ENCODE measurements at regions not wholly inside any gene's neighbourhood (a gene's known extent, or its start where the extent isn't known, plus 50 kb on each side); places are given as distances from the start of the nearest gene placed in this dataset.
"Not testable (repeated sequence)": the region's sequence is repeated elsewhere in the genome, so short reads cannot be mapped to it uniquely, and the experiment has no call there.

GRCh38 chr14:71753126-71753830, 179.0 kb upstream of the RGS6 start:
- peaks cover 0 to 3% (median 2%) of the 10 kb centered on the region in 3 donors for H3K36me3 Mint-ChIP-seq
- H3K9me3 Mint-ChIP-seq, result peaks cover 0 to 11% (median 4%) of the 10 kb centered on the region in 9 donors
- peak overlapping the region in 2 of 10 donors; percentile 27 to 59 for H3K27ac Mint-ChIP-seq
- ATAC-seq (peak; percentile 52 to 57), DNase-seq (peak; percentile 44 to 81 (median 66))
- POLR2A ChIA-PET, result no interaction called here
- H3K27me3 Mint-ChIP-seq, result peaks cover 0 to 9% (median 3%) of the 10 kb centered on the region in 5 donors
- no peak overlapping the region for H3K4me3 Mint-ChIP-seq
- peaks cover 0 to 6% (median 2%) of the 10 kb centered on the region in 4 donors for H3K4me1 Mint-ChIP-seq

DNA sequence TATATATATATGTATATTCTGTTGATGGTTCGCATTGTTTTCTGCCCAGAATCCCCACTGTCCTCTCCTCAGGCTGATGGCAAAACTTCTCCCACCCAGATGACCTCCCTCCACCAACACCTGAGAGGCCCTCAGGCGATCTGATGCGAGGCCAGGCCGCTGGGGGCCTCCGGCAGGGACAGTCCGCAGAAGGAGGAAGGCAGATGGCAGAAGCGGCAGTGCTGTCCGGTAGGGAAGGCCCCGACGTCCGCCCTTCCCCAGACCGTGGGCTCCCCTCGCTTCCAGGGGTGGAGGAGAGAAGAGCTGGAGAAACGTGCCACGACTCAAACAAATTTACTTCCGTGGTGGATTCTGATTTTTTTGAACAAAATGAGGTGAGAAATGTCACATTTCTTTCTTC, 178.3 kb upstream of the RGS6 start:
- H3K27me3 Mint-ChIP-seq, result peaks cover 0 to 8% (median 2%) of the 10 kb centered on the region in 5 donors
- POLR2A ChIA-PET, result no interaction called here
- no peaks in the 10 kb centered on the region for H3K36me3 Mint-ChIP-seq
- DNase-seq (no peak), ATAC-seq (no peak)
- peaks cover 0 to 6% (median 2%) of the 10 kb centered on the region in 4 donors for H3K4me1 Mint-ChIP-seq
- no peak overlapping the region for H3K4me3 Mint-ChIP-seq
- no peak overlapping the region for H3K27ac Mint-ChIP-seq
- H3K9me3 Mint-ChIP-seq, result peaks cover 0 to 4% (median under 1%) of the 10 kb centered on the region in 9 donors

GRCh38 chr14:71754422-71755095, 177.7 kb upstream of the RGS6 start:
- DNase-seq, result no peak
- Mint-ChIP-seq H3K36me3 (no peaks in the 10 kb centered on the region), H3K27ac (no peak overlapping the region), H3K9me3 (no peaks in the 10 kb centered on the region), H3K27me3 (peaks cover 0 to 4% (median 2%) of the 10 kb centered on the region in 5 donors), H3K4me3 (no peak overlapping the region), H3K4me1 (peaks cover 0 to 6% (median 2%) of the 10 kb centered on the region in 4 donors)
- no peak for ATAC-seq
- POLR2A ChIA-PET, result no interaction called here

GRCh38 chr14:71758229-71758951, 173.8 kb upstream of the RGS6 start:
- no peaks in the 10 kb centered on the region for H3K9me3 Mint-ChIP-seq
- POLR2A ChIA-PET, result no interaction called here
- H3K27me3 Mint-ChIP-seq, result peaks cover 0 to 10% (median 5%) of the 10 kb centered on the region in 5 donors
- H3K4me3 Mint-ChIP-seq, result no peak overlapping the region
- DNase-seq, result no peak
- H3K4me1 Mint-ChIP-seq, result no peaks in the 10 kb centered on the region
- no peak overlapping the region for H3K27ac Mint-ChIP-seq
- no peaks in the 10 kb centered on the region for H3K36me3 Mint-ChIP-seq
- ATAC-seq, result no peak

DNA sequence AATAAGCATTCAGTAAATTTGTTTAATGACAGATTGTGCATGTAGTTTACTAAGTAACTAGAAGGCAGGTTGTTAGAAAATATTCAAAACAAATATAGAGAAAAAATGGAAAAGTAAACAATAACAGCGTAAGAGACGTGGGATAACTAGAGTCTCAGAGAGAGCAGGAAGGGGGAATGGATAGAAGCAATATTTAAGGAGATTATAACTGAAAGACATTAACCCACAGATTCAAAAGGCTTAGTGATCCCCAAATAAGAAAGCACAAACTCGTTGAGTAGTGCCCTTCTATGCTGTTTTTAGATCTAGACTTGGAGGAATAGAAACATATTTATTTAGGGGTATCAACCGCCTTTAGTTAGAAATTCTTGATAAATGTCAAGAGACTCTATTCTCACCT, 169.7 kb upstream of the RGS6 start:
- Mint-ChIP-seq H3K27me3 (peaks cover 3 to 23% (median 8%) of the 10 kb centered on the region in 5 donors), H3K4me3 (no peak overlapping the region), H3K9me3 (no peaks in the 10 kb centered on the region), H3K4me1 (no peaks in the 10 kb centered on the region), H3K36me3 (no peaks in the 10 kb centered on the region), H3K27ac (no peak overlapping the region)
- POLR2A ChIA-PET, result no interaction called here
- no peak for ATAC-seq
- DNase-seq, result no peak

DNA sequence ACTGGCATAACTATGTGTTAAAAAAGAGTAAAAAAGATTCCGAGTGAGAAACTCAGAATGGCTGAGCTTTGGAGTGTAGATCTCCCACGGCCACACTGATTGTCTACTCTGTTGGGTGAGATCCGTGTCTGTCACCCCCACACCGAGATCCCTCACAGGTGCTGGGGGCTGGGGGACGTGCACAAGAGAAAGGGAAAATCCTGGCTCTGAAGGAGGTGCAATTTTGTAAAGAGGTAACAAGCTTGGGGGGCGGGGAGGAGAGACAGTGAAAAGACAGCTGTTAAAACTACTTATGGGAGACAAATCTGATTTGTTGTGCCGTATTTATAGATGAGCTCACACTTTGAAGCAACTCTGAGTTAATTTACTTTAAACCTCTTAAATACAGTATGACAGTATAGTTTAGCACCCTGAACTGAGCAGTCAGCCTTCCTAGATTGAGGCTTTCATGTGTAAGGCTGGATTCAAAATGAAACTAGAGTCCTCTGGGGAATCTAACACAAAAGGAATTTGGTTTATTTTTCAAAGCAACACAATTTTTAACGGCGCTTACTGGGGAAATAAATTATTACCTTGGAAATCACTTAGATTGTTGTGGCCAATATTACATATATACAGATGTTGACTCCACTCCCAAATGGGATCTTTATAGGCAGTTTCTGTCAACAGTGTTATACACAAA, 167.4 kb upstream of the RGS6 start:
- H3K9me3 Mint-ChIP-seq, result no peaks in the 10 kb centered on the region
- H3K36me3 Mint-ChIP-seq, result no peaks in the 10 kb centered on the region
- DNase-seq (no peak), ATAC-seq (no peak)
- no peak overlapping the region for H3K4me3 Mint-ChIP-seq
- POLR2A ChIA-PET, result no interaction called here
- no peak overlapping the region for H3K27ac Mint-ChIP-seq
- H3K27me3 Mint-ChIP-seq, result peaks cover 3 to 28% (median 8%) of the 10 kb centered on the region in 5 donors
- H3K4me1 Mint-ChIP-seq, result no peaks in the 10 kb centered on the region

GRCh38 chr14:71765505-71765904, 166.7 kb upstream of the RGS6 start:
- no peak overlapping the region for H3K4me3 Mint-ChIP-seq
- H3K27ac Mint-ChIP-seq, result no peak overlapping the region
- H3K27me3 Mint-ChIP-seq, result peaks cover 3 to 28% (median 11%) of the 10 kb centered on the region in 5 donors
- H3K4me1 Mint-ChIP-seq, result no peaks in the 10 kb centered on the region
- DNase-seq, result no peak
- ATAC-seq, result no peak
- no peaks in the 10 kb centered on the region for H3K36me3 Mint-ChIP-seq
- H3K9me3 Mint-ChIP-seq, result no peaks in the 10 kb centered on the region
- POLR2A ChIA-PET, result no interaction called here

DNA sequence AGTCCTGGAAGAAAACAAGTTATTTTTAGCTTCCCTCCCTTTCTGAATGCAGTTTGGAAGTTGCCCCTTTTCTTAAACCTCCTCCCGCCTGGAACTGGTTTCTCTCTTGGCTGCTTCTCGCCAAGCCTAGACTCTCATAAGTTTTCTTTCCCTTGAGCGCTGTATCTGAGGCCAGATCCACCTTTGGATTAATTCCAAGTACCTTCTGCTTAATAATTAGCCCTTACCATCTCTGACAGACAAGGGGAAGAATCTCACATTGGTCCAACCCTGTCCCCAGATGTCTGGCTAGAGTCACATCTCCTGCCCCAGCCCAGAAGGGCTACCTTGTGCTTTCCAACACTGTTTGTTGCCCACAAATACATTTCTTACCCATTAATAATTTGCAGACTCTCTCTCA, 161.8 kb upstream of the RGS6 start:
- Mint-ChIP-seq H3K36me3 (peaks cover 0 to 18% (median 7%) of the 10 kb centered on the region in 3 donors), H3K27me3 (peaks cover 3 to 37% (median 24%) of the 10 kb centered on the region in 5 donors), H3K9me3 (peaks cover 0 to 29% (median 15%) of the 10 kb centered on the region in 9 donors), H3K4me3 (no peak overlapping the region), H3K27ac (no peak overlapping the region), H3K4me1 (no peaks in the 10 kb centered on the region)
- ATAC-seq (no peak), DNase-seq (no peak)
- POLR2A ChIA-PET, result no interaction called here

GRCh38 chr14:71771421-71771820, 160.8 kb upstream of the RGS6 start:
- ATAC-seq, POLR2A ChIA-PET, DNase-seq, H3K27ac Mint-ChIP-seq, H3K4me1 Mint-ChIP-seq, H3K4me3 Mint-ChIP-seq: not testable (repeated sequence)
- Mint-ChIP-seq H3K27me3 (peaks cover 3 to 43% (median 23%) of the 10 kb centered on the region in 5 donors), H3K9me3 (peaks cover 0 to 29% (median 17%) of the 10 kb centered on the region in 9 donors), H3K36me3 (peaks cover 0 to 18% (median 7%) of the 10 kb centered on the region in 3 donors)

GRCh38 chr14:71771996-71772395, 160.2 kb upstream of the RGS6 start:
- H3K9me3 Mint-ChIP-seq, result peaks cover 0 to 29% (median 17%) of the 10 kb centered on the region in 9 donors
- H3K4me3 Mint-ChIP-seq, DNase-seq, H3K27ac Mint-ChIP-seq, ATAC-seq, POLR2A ChIA-PET, H3K4me1 Mint-ChIP-seq: not testable (repeated sequence)
- H3K27me3 Mint-ChIP-seq, result peaks cover 3 to 49% (median 22%) of the 10 kb centered on the region in 5 donors
- peaks cover 0 to 18% (median 7%) of the 10 kb centered on the region in 3 donors for H3K36me3 Mint-ChIP-seq

DNA sequence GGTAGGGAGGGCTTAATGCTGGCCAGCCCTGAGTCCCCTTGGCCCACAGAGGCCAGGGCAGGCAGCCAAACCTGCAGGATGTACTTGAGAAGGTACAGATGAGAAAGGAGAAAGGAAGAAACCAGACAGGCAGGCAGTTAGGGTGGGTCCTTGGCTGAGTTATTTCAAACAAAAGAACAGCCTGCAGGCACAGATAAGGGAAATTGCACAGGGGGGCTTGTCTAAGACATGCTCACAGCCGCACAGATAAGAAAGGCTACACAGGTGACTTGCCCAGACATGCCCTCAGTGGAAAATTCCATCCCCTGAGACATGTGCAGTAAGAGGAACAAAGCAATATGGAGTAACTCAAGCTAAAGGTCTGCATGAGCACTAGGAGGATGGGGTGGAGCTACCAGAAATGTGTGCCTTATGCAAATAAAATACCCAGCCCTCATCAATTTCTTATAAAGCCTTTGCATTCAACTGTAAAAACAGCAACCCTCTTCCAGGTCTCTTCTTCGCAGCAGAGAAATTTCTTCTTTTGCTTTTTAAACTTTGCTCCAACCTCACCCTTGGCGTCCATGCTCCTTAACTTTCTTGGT, 158.2 kb upstream of the RGS6 start:
- peaks cover 0 to 18% (median 7%) of the 10 kb centered on the region in 3 donors for H3K36me3 Mint-ChIP-seq
- no peak for DNase-seq
- peaks cover 0 to 3% (median 1%) of the 10 kb centered on the region in 4 donors for H3K4me1 Mint-ChIP-seq
- peaks cover 0 to 29% (median 17%) of the 10 kb centered on the region in 9 donors for H3K9me3 Mint-ChIP-seq
- POLR2A ChIA-PET, result no interaction called here
- no peak overlapping the region for H3K27ac Mint-ChIP-seq
- no peak for ATAC-seq
- H3K27me3 Mint-ChIP-seq, result peaks cover 5 to 55% (median 18%) of the 10 kb centered on the region in 5 donors
- no peak overlapping the region for H3K4me3 Mint-ChIP-seq

Data from naive thymus-derived CD8-positive, alpha-beta T cell (primary cell).